HepG2 (cell line): ENCODE measurements at regions not wholly inside any gene's neighbourhood (a gene's known extent, or its start where the extent isn't known, plus 50 kb on each side); places are given as distances from the start of the nearest gene placed in this dataset.

Experiments used
- ATAC-seq: fragments of 200-7000 bp; cut with Tn5 transposase; 3 replicates; pipeline ENCODE4 v1.9.1; 2020; ENCODE audit warnings: mild to moderate bottlenecking, moderate library complexity
- BruUV-seq: library from RNA; stranded (reverse); fragments of 400-500 nt; replicated peaks from 2 replicates; lab custom pipeline; 2021; lab: Mats Ljungman, UMichigan
- CTCF ChIA-PET: fragments of 300-600 bp; formaldehyde crosslinking; extraction: SDS; loops from one replicate; lab custom pipeline; 2021; ENCODE audit warnings: low total read pairs, inconsistent platforms, low intra/inter-chr PET ratio; lab: Yijun Ruan, JAX
- POLR2A ChIA-PET: fragments of 350-600 bp; sonication (Branson Sonifier 250); formaldehyde crosslinking; loops from one replicate; lab custom pipeline; 2020; ENCODE audit warnings: antibody characterized with exemption, inconsistent platforms; lab: Yijun Ruan, JAX
- DNase-seq: peaks from one replicate; pipeline ENCODE4 v3.0.0-alpha.2; 2015; ENCODE audit warnings: low spot score
- FAIRE-seq: peaks from 3 replicates; lab custom pipeline; 2011; peaks lifted over from hg19 to GRCh38; lab: Jason Lieb, UNC
- H2AFZ ChIP-seq: one replicate; pipeline ENCODE4 v1.6.1; 2011; ENCODE audit warnings: low read length, inconsistent platforms
- H3K27ac ChIP-seq: fragments of 300-600 bp; 3 replicates; pipeline ENCODE4 v1.8.0; 2011; ENCODE audit warnings: mixed run types, mild to moderate bottlenecking, mixed read lengths, low read length, inconsistent platforms; ENCODE audit not compliant: insufficient read depth; ENCODE audit errors: extremely low read length
- H3K27me3 ChIP-seq, 2 experiments: fragments of 200-600 bp in 1 of 2; 2 replicates in 1 of 2; 3 replicates in 1 of 2; pipeline versions ENCODE4 v1.6.0 to v1.8.0; 2011; ENCODE audit warnings: low read length in 2 of 2, mild to moderate bottlenecking in 2 of 2, moderate library complexity in 2 of 2, inconsistent platforms in 1 of 2; ENCODE audit not compliant: insufficient read depth in 2 of 2, control insufficient read depth in 1 of 2
- H3K36me3 ChIP-seq, 2 experiments: fragments of 200-600 bp in 1 of 2; replicated peaks in 1 of 2; 2 replicates in 1 of 2; 3 replicates in 1 of 2; pipeline versions ENCODE4 v1.5.1 to v1.8.0; 2011; ENCODE audit warnings: low read length in 2 of 2, inconsistent platforms in 1 of 2; ENCODE audit not compliant: insufficient read depth in 2 of 2, control insufficient read depth in 1 of 2
- H3K4me1 ChIP-seq: 2 replicates; pipeline ENCODE4 v1.5.1; 2012; ENCODE audit warnings: low read length, inconsistent platforms; ENCODE audit not compliant: insufficient read depth
- H3K4me2 ChIP-seq: 2 replicates; pipeline ENCODE4 v1.6.0; 2011; ENCODE audit warnings: low read depth, low read length, inconsistent platforms
- H3K4me3 ChIP-seq, 3 experiments: fragments of 200-600 bp in 1 of 3; sonication (generic), shearing (Covaris generic) in 1 of 3; replicated peaks in 1 of 3; 2 replicates each; pipeline ENCODE4 v1.5.1; 2011 to 2016; ENCODE audit warnings: low read length in 3 of 3, inconsistent platforms in 2 of 3, low read depth in 2 of 3, mild to moderate bottlenecking in 2 of 3, control low read depth in 1 of 3, mixed read lengths in 1 of 3; ENCODE audit not compliant: insufficient read depth in 1 of 3
- H3K79me2 ChIP-seq: one replicate; pipeline ENCODE4 v1.6.1; 2011; ENCODE audit warnings: low read length, inconsistent platforms; ENCODE audit not compliant: insufficient read depth
- H3K9ac ChIP-seq: 2 replicates; pipeline ENCODE4 v1.6.0; 2011; ENCODE audit warnings: mild to moderate bottlenecking, low read depth, low read length, inconsistent platforms; ENCODE audit not compliant: insufficient read depth
- H3K9me3 ChIP-seq: 2 replicates; pipeline ENCODE4 v1.5.1; 2012; ENCODE audit warnings: mild to moderate bottlenecking, low read length
- H4K20me1 ChIP-seq: 2 replicates; pipeline ENCODE4 v1.6.0; 2011; ENCODE audit warnings: inconsistent platforms, mild to moderate bottlenecking, low read length, moderate library complexity; ENCODE audit not compliant: insufficient read depth
- ATM ChIP-seq: fragments of 450-650 bp; IDR thresholded peaks from 2 replicates; pipeline ENCODE4 v1.7.1; 2017; ENCODE audit warnings: mild to moderate bottlenecking, borderline replicate concordance
- ATRX ChIP-seq: sonication (generic); formaldehyde crosslinking; IDR thresholded peaks from 2 replicates; pipeline ENCODE4 v1.4.0; 2020; ENCODE audit warnings: missing genetic modification reagents, borderline replicate concordance
- CHD2 ChIP-seq: IDR thresholded peaks from 2 replicates; pipeline ENCODE4 v1.6.1; 2011; ENCODE audit warnings: low read depth, low read length, improper control_type of control experiment
- GTF3A ChIP-seq: sonication (generic); formaldehyde crosslinking; conservative IDR thresholded peaks from 2 replicates; pipeline ENCODE4 v1.4.0; 2020; ENCODE audit warnings: mild to moderate bottlenecking, missing genetic modification reagents
- MXI1 ChIP-seq: IDR thresholded peaks from 3 replicates; pipeline ENCODE4 v1.6.1; 2012; ENCODE audit warnings: low read depth, low read length, inconsistent platforms, borderline replicate concordance
- NR2F2 ChIP-seq: IDR thresholded peaks from 2 replicates; pipeline ENCODE4 v1.6.1; 2012; ENCODE audit warnings: low read depth, inconsistent platforms, borderline replicate concordance
- POGZ ChIP-seq: sonication (generic); formaldehyde crosslinking; IDR thresholded peaks from 2 replicates; pipeline ENCODE4 v1.4.0; 2020; ENCODE audit warnings: mild to moderate bottlenecking, missing genetic modification reagents
- RARA ChIP-seq: IDR thresholded peaks from 2 replicates; pipeline ENCODE4 v1.6.1; 2016; ENCODE audit warnings: missing genetic modification reagents, missing compliant biosample characterization
- RFX3 ChIP-seq: IDR thresholded peaks from 2 replicates; pipeline ENCODE4 v1.6.1; 2016; ENCODE audit warnings: missing biosample characterization, missing genetic modification reagents
- SALL2 ChIP-seq: sonication (generic); formaldehyde crosslinking; IDR thresholded peaks from 2 replicates; pipeline ENCODE4 v1.8.1; 2023; ENCODE audit warnings: mild to moderate bottlenecking, missing genetic modification reagents, inconsistent platforms
- SSRP1 ChIP-seq: IDR thresholded peaks from 2 replicates; pipeline ENCODE4 v1.6.1; 2016; ENCODE audit warnings: control low read depth
- ZNF382 ChIP-seq: sonication (generic); formaldehyde crosslinking; IDR thresholded peaks from 2 replicates; pipeline ENCODE4 v1.5.0; 2020; ENCODE audit warnings: missing genetic modification reagents, mild to moderate bottlenecking, borderline replicate concordance
- ZNF510 ChIP-seq: sonication (generic); formaldehyde crosslinking; IDR thresholded peaks from 2 replicates; pipeline ENCODE4 v1.4.0; 2020; ENCODE audit warnings: low read depth, mild to moderate bottlenecking, missing genetic modification reagents
- WGBS: methylation state at CpG from one replicate; pipeline ENCODE4 v1.1.6; 2017; ENCODE audit warnings: low lambda C conversion rate; 5-methylcytosine and 5-hydroxymethylcytosine counted together
- in situ Hi-C: cut with HindIII; loops from 2 replicates; pipeline ENCODE4 v1.10.0; 2017; ENCODE audit warnings: low pct_unique_long_range_greater_than_20kb; ENCODE audit not compliant: extremely low pct_ligation_motif_present
- intact Hi-C: fragments of 100-400 bp; cut with micrococcal nuclease; formaldehyde crosslinking; loops from one replicate; pipeline ENCODE4 v1.10.0; 2022; ENCODE audit not compliant: unreplicated experiment
- TF ChIP-seq, protein P1 (sequence below): sonication (generic); formaldehyde crosslinking; conservative IDR thresholded peaks from 2 replicates; pipeline ENCODE4 v1.8.1; 2023; ENCODE audit warnings: missing genetic modification reagents
- TF ChIP-seq, protein P2 (sequence below): sonication (generic); formaldehyde crosslinking; IDR thresholded peaks from 2 replicates; pipeline ENCODE4 v1.5.0; 2020; ENCODE audit warnings: mild to moderate bottlenecking, missing genetic modification reagents, borderline replicate concordance
- TF ChIP-seq, protein P3 (sequence below): sonication (generic); formaldehyde crosslinking; IDR thresholded peaks from 2 replicates; pipeline ENCODE4 v1.5.0; 2020; ENCODE audit warnings: missing genetic modification reagents
- TF ChIP-seq, protein P4 (sequence below): sonication (generic); formaldehyde crosslinking; IDR thresholded peaks from 2 replicates; pipeline ENCODE4 v1.4.0; 2020; ENCODE audit warnings: mild to moderate bottlenecking, missing genetic modification reagents, borderline replicate concordance

DNA sequence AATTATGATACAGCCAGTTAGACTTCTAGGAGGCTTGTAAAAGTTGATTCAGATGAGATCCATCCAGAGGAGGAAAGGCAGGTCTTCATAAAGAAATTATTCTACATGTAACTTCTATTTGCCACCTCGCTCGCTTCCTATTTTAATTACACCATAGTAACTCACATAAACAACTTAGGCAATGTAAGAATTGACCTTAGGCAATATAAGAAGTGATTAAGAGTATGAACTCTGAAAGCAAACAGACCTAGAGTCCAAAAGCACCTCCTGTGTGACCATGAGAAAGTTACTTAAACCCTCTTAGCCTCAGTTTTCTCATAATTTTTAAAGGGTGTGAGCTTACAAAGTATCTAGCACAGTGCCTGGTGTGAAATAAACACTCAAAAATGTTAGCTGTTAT lies 192.7 kb upstream of the NFIA start:
- no peak overlapping the region for H3K4me2 ChIP-seq
- in situ Hi-C loops (no loop called here), intact Hi-C loops (no loop called here)
- H3K9ac ChIP-seq: no peak overlapping the region
- BruUV-seq: no TSS peak
- no peak overlapping the region for H2AFZ ChIP-seq
- 2% methylated on average over 2 of the region's 2 CpGs for WGBS
- H3K27ac ChIP-seq: no peak overlapping the region
- DNase-seq (no peak), ATAC-seq (no peak), FAIRE-seq (no peak)
- H3K27me3 ChIP-seq: peaks cover 0 to 7% of the 10 kb centered on the region in 2 experiments; a peak in 1 of 5 replicates
- POLR2A ChIA-PET: no interaction called here
- H3K79me2 ChIP-seq: no peaks in the 10 kb centered on the region
- H3K9me3 ChIP-seq: no peaks in the 10 kb centered on the region
- no peaks in the 10 kb centered on the region for H3K4me1 ChIP-seq
- H4K20me1 ChIP-seq: no peaks in the 10 kb centered on the region
- no peak for TF ChIP-seq ATM
- TF ChIP-seq, protein P1, sequence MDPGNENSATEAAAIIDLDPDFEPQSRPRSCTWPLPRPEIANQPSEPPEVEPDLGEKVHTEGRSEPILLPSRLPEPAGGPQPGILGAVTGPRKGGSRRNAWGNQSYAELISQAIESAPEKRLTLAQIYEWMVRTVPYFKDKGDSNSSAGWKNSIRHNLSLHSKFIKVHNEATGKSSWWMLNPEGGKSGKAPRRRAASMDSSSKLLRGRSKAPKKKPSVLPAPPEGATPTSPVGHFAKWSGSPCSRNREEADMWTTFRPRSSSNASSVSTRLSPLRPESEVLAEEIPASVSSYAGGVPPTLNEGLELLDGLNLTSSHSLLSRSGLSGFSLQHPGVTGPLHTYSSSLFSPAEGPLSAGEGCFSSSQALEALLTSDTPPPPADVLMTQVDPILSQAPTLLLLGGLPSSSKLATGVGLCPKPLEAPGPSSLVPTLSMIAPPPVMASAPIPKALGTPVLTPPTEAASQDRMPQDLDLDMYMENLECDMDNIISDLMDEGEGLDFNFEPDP (CRISPR knock-in tag): no peak
- TF ChIP-seq RFX3: no peak
- no peak for TF ChIP-seq NR2F2
- TF ChIP-seq CHD2: no peak
- no peak for TF ChIP-seq GTF3A (CRISPR knock-in tag)
- TF ChIP-seq RARA: no peak
- TF ChIP-seq, protein P2, sequence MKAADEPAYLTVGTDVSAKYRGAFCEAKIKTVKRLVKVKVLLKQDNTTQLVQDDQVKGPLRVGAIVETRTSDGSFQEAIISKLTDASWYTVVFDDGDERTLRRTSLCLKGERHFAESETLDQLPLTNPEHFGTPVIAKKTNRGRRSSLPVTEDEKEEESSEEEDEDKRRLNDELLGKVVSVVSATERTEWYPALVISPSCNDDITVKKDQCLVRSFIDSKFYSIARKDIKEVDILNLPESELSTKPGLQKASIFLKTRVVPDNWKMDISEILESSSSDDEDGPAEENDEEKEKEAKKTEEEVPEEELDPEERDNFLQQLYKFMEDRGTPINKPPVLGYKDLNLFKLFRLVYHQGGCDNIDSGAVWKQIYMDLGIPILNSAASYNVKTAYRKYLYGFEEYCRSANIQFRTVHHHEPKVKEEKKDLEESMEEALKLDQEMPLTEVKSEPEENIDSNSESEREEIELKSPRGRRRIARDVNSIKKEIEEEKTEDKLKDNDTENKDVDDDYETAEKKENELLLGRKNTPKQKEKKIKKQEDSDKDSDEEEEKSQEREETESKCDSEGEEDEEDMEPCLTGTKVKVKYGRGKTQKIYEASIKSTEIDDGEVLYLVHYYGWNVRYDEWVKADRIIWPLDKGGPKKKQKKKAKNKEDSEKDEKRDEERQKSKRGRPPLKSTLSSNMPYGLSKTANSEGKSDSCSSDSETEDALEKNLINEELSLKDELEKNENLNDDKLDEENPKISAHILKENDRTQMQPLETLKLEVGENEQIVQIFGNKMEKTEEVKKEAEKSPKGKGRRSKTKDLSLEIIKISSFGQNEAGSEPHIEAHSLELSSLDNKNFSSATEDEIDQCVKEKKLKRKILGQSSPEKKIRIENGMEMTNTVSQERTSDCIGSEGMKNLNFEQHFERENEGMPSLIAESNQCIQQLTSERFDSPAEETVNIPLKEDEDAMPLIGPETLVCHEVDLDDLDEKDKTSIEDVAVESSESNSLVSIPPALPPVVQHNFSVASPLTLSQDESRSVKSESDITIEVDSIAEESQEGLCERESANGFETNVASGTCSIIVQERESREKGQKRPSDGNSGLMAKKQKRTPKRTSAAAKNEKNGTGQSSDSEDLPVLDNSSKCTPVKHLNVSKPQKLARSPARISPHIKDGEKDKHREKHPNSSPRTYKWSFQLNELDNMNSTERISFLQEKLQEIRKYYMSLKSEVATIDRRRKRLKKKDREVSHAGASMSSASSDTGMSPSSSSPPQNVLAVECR (CRISPR knock-in tag): no peak
- TF ChIP-seq ATRX (CRISPR knock-in tag): no peak
- TF ChIP-seq ZNF382: no peak
- TF ChIP-seq, protein P3, sequence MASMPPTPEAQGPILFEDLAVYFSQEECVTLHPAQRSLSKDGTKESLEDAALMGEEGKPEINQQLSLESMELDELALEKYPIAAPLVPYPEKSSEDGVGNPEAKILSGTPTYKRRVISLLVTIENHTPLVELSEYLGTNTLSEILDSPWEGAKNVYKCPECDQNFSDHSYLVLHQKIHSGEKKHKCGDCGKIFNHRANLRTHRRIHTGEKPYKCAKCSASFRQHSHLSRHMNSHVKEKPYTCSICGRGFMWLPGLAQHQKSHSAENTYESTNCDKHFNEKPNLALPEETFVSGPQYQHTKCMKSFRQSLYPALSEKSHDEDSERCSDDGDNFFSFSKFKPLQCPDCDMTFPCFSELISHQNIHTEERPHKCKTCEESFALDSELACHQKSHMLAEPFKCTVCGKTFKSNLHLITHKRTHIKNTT (CRISPR knock-in tag): no peak
- TF ChIP-seq SALL2 (CRISPR knock-in tag): no peak
- TF ChIP-seq MXI1: no peak
- TF ChIP-seq, protein P4, sequence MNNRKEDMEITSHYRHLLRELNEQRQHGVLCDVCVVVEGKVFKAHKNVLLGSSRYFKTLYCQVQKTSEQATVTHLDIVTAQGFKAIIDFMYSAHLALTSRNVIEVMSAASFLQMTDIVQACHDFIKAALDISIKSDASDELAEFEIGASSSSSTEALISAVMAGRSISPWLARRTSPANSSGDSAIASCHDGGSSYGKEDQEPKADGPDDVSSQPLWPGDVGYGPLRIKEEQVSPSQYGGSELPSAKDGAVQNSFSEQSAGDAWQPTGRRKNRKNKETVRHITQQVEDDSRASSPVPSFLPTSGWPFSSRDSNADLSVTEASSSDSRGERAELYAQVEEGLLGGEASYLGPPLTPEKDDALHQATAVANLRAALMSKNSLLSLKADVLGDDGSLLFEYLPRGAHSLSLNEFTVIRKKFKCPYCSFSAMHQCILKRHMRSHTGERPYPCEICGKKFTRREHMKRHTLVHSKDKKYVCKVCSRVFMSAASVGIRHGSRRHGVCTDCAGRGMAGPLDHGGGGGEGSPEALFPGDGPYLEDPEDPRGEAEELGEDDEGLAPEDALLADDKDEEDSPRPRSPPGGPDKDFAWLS (CRISPR knock-in tag): no peak
- no peak for TF ChIP-seq SSRP1 (CRISPR knock-in tag)
- no peak for TF ChIP-seq POGZ (CRISPR knock-in tag)
- TF ChIP-seq ZNF510: no peak
- no peak overlapping the region for H3K4me3 ChIP-seq
- CTCF ChIA-PET: no interaction called here
- H3K36me3 ChIP-seq: no peaks in the 10 kb centered on the region
